ENCODE measurements at regions not wholly inside any gene's neighbourhood (a gene's known extent, or its start where the extent isn't known, plus 50 kb on each side); places are given as distances from the start of the nearest gene placed in this dataset.

DNA sequence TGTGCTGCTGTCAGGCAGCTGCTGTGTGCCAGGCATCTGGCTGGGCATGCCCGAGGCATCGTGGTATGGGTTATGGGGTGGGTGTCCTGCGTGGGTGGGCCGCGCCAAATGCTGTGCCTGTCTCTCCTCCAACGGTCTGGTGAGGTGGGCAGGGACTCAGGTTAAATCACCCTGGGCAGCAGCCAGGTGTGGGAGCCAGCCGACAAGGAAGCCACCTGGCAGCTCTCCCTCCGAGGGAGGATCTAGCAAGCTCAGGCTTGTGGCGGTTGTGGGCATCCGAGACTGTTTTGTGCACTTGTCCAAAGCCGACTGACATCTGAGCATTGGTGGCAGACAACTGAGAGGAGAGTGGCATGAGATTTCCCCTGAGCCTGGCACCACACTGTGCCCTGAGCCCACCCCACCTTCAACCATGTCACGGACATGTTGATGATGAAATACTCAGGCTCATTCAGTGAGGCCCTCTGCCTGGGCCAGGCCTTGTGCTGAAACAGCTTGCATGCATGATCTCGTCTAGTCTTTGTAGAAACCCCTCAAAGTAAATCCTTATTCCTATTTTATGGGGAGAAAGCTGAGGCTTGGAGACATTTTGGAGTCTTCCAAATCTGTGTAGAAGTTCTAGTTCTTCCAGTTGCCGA lies 181.8 kb upstream of the MYL2 start:
- ChIA-PET RAD21 (ENCODE audit: low non-redundant PET in 1 of 2, low total read pairs in 2 of 2, uncharacterized antibody in 2 of 2, unreplicated experiment in 2 of 2) (no interaction called here), CTCF (no interaction called here), POLR2A (no interaction called here)
- no peak overlapping the region for H3K27ac ChIP-seq (ENCODE audit: low read depth, low read length)
- H3K9me3 ChIP-seq (ENCODE audit: control insufficient read depth in 1 of 2, insufficient read depth in 1 of 2, low read depth in 1 of 2, low read length in 2 of 2) = no peaks in the 10 kb centered on the region
- ATAC-seq = no peak
- H3K4me1 ChIP-seq (ENCODE audit: control insufficient read depth in 1 of 2, insufficient read depth in 2 of 2, low read length in 2 of 2) = no peaks in the 10 kb centered on the region
- DNase-seq (ENCODE audit: low read depth, low spot score) = no peak
- no peak for TF ChIP-seq SIN3A (IDR thresholded peaks at IDR 0.05; ENCODE audit: low read depth)
- no peak for TF ChIP-seq POLR2AphosphoS5 (IDR thresholded peaks at IDR 0.05; ENCODE audit: low read depth, low read length)
- TF ChIP-seq, protein P1, sequence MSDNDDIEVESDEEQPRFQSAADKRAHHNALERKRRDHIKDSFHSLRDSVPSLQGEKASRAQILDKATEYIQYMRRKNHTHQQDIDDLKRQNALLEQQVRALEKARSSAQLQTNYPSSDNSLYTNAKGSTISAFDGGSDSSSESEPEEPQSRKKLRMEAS (IDR thresholded peaks at IDR 0.05) = no peak
- TF ChIP-seq FOSL1 (IDR thresholded peaks at IDR 0.05; ENCODE audit: low read depth) = no peak
- no peak for TF ChIP-seq SP1 (IDR thresholded peaks at IDR 0.05; ENCODE audit: low read depth)
- no peak for TF ChIP-seq JUND (IDR thresholded peaks at IDR 0.05)
- TF ChIP-seq EZH2 (IDR thresholded peaks at IDR 0.05) = no peak
- no peak for TF ChIP-seq ZNF274 (IDR thresholded peaks at IDR 0.05; ENCODE audit: low read depth, low read length)
- TF ChIP-seq CEBPB (IDR thresholded peaks at IDR 0.05; ENCODE audit: low read depth) = no peak
- H2AFZ ChIP-seq (ENCODE audit: low read depth, low read length, poor library complexity, severe bottlenecking) = no peak overlapping the region
- H3K79me2 ChIP-seq (ENCODE audit: insufficient read depth, low read length) = no peaks in the 10 kb centered on the region
- H3K9ac ChIP-seq (ENCODE audit: low read length) = no peak overlapping the region
- intact Hi-C loops (cut with micrococcal nuclease) = no loop called here
- no TSS peak for BruUV-seq (replicated peaks)
- H3K27me3 ChIP-seq (ENCODE audit: insufficient read depth, low read length) = peaks cover 15% of the 10 kb centered on the region; the same call in 1 of the 2 replicates
- no peak overlapping the region for H3K4me3 ChIP-seq (replicated peaks in 1 of 2; ENCODE audit: low read depth in 1 of 2, low read length in 2 of 2)
- H3K4me2 ChIP-seq (ENCODE audit: low read length) = no peak overlapping the region
- no peaks in the 10 kb centered on the region for H4K20me1 ChIP-seq (ENCODE audit: insufficient read depth)
- no peaks in the 10 kb centered on the region for H3K9me2 ChIP-seq (ENCODE audit: insufficient read depth)
- no peaks in the 10 kb centered on the region for H3K36me3 ChIP-seq (ENCODE audit: control insufficient read depth in 1 of 2, insufficient read depth in 2 of 2, low read length in 2 of 2)

DNA sequence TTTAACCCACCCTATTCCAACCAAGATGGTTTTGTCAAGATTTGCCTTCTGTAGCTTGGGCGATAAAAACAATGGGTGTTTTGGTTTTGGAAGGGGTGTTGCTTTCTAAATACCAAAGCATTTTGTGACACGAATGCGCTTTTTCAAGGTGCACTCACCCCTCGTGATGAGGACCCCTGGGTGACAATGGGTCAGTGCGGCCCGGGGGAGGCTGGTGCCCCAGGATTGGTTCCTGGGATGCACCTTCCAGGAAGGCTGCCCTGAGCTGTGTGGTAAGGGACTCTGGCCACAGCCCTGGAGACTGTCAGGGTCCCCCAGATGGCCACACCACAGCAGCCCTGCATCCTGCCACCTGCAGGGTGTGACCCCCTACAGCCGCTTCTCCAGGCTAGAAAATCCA lies 180.6 kb upstream of the MYL2 start:
- Histone ChIP-seq H2AFZ (ENCODE audit: low read depth, low read length, poor library complexity, severe bottlenecking) (no peak overlapping the region), H3K9me3 (ENCODE audit: control insufficient read depth in 1 of 2, insufficient read depth in 1 of 2, low read depth in 1 of 2, low read length in 2 of 2) (no peaks in the 10 kb centered on the region), H4K20me1 (ENCODE audit: insufficient read depth) (no peaks in the 10 kb centered on the region), H3K79me2 (ENCODE audit: insufficient read depth, low read length) (no peaks in the 10 kb centered on the region), H3K9me2 (ENCODE audit: insufficient read depth) (no peaks in the 10 kb centered on the region), H3K4me3 (replicated peaks in 1 of 2; ENCODE audit: low read depth in 1 of 2, low read length in 2 of 2) (no peak overlapping the region), H3K4me2 (ENCODE audit: low read length) (no peak overlapping the region), H3K27me3 (ENCODE audit: insufficient read depth, low read length) (peaks cover 15% of the 10 kb centered on the region; the same call in 1 of the 2 replicates), H3K27ac (ENCODE audit: low read depth, low read length) (no peak overlapping the region), H3K36me3 (ENCODE audit: control insufficient read depth in 1 of 2, insufficient read depth in 2 of 2, low read length in 2 of 2) (no peaks in the 10 kb centered on the region), H3K4me1 (ENCODE audit: control insufficient read depth in 1 of 2, insufficient read depth in 2 of 2, low read length in 2 of 2) (no peaks in the 10 kb centered on the region), H3K9ac (ENCODE audit: low read length) (no peak overlapping the region)
- no TSS peak for BruUV-seq (replicated peaks)
- intact Hi-C loops (cut with micrococcal nuclease) = no loop called here
- ChIA-PET RAD21 (ENCODE audit: low non-redundant PET in 1 of 2, low total read pairs in 2 of 2, uncharacterized antibody in 2 of 2, unreplicated experiment in 2 of 2) (no interaction called here), POLR2A (no interaction called here), CTCF (no interaction called here)
- TF ChIP-seq CEBPB (IDR thresholded peaks at IDR 0.05; ENCODE audit: low read depth) (no peak), EZH2phosphoT487 (IDR thresholded peaks at IDR 0.05; ENCODE audit: borderline replicate concordance) (no peak), ZNF274 (IDR thresholded peaks at IDR 0.05; ENCODE audit: low read depth, low read length) (no peak), POLR2AphosphoS5 (IDR thresholded peaks at IDR 0.05; ENCODE audit: low read depth, low read length) (no peak)
- TF ChIP-seq, protein P2, sequence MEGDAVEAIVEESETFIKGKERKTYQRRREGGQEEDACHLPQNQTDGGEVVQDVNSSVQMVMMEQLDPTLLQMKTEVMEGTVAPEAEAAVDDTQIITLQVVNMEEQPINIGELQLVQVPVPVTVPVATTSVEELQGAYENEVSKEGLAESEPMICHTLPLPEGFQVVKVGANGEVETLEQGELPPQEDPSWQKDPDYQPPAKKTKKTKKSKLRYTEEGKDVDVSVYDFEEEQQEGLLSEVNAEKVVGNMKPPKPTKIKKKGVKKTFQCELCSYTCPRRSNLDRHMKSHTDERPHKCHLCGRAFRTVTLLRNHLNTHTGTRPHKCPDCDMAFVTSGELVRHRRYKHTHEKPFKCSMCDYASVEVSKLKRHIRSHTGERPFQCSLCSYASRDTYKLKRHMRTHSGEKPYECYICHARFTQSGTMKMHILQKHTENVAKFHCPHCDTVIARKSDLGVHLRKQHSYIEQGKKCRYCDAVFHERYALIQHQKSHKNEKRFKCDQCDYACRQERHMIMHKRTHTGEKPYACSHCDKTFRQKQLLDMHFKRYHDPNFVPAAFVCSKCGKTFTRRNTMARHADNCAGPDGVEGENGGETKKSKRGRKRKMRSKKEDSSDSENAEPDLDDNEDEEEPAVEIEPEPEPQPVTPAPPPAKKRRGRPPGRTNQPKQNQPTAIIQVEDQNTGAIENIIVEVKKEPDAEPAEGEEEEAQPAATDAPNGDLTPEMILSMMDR (IDR thresholded peaks at IDR 0.05 in 2 of 3, conservative IDR thresholded peaks at IDR 0.05 in 1 of 3; ENCODE audit: borderline replicate concordance in 1 of 3, insufficient read depth in 1 of 3, low read depth in 2 of 3, low read length in 2 of 3) = no peak
- TF ChIP-seq, protein P3, sequence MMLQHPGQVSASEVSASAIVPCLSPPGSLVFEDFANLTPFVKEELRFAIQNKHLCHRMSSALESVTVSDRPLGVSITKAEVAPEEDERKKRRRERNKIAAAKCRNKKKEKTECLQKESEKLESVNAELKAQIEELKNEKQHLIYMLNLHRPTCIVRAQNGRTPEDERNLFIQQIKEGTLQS (IDR thresholded peaks at IDR 0.05) = no peak
- ATAC-seq (no peak), DNase-seq (ENCODE audit: low read depth, low spot score) (no peak)
